Activated B cell treated with CpG ODN at 0.5 μM for 24 hours (primary cell): ENCODE measurements at regions not wholly inside any gene's neighbourhood (a gene's known extent, or its start where the extent isn't known, plus 50 kb on each side); places are given as distances from the start of the nearest gene placed in this dataset.

Experiments
- ATAC-seq: fragments of 200-7000 bp; cut with Tn5 transposase; one replicate; pipeline ENCODE4 v1.10.0; 2021; ENCODE audit warnings: low read depth, mild to moderate bottlenecking, moderate library complexity
- CTCF ChIA-PET: fragments of 350-600 bp; sonication (Branson Sonifier 250); formaldehyde crosslinking; loops from one replicate; lab custom pipeline; 2021; ENCODE audit warnings: antibody characterized with exemption; lab: Charles Lee
- POLR2A ChIA-PET: fragments of 350-600 bp; sonication (Branson Sonifier 250); formaldehyde crosslinking; loops from one replicate; lab custom pipeline; 2021; ENCODE audit warnings: antibody characterized with exemption; lab: Charles Lee
- DNase-seq: peaks from one replicate; pipeline ENCODE4 v3.0.0; 2022
- H3K27ac Mint-ChIP-seq: one replicate; pipeline ENCODE4 v1.8.0; 2020; ENCODE audit warnings: mixed read lengths
- H3K27me3 Mint-ChIP-seq: one replicate; pipeline ENCODE4 v1.8.0; 2021; ENCODE audit warnings: mixed read lengths
- H3K36me3 Mint-ChIP-seq: one replicate; pipeline ENCODE4 v1.8.0; 2021; ENCODE audit warnings: low read depth, mixed read lengths
- H3K4me1 Mint-ChIP-seq: one replicate; pipeline ENCODE4 v1.8.0; 2021; ENCODE audit warnings: mixed read lengths
- H3K4me3 Mint-ChIP-seq: one replicate; pipeline ENCODE4 v1.8.0; 2020; ENCODE audit warnings: mild to moderate bottlenecking, mixed read lengths
- H3K9me3 Mint-ChIP-seq: one replicate; pipeline ENCODE4 v1.8.0; 2020; ENCODE audit warnings: mixed read lengths
- CTCF ChIP-seq: fragments of 200-600 bp; IDR thresholded peaks from one replicate; pipeline ENCODE4 v1.8.0; 2022; ENCODE audit warnings: antibody characterized with exemption, mild to moderate bottlenecking
- intact Hi-C: fragments of 100-400 bp; cut with micrococcal nuclease; formaldehyde crosslinking; loops from one replicate; pipeline ENCODE4 v1.15.1; 2024

GRCh38 chr18:39660141-39660540 is 2094.5 kb upstream of the CELF4 start:
- intact Hi-C loops, result no loop called here
- CTCF ChIA-PET, result no interaction called here
- no peak for DNase-seq
- POLR2A ChIA-PET, result no interaction called here
- no peak overlapping the region for H3K27ac Mint-ChIP-seq
- TF ChIP-seq CTCF, result no peak
- H3K36me3 Mint-ChIP-seq, result no peaks in the 10 kb centered on the region
- ATAC-seq, result no peak
- no peak overlapping the region for H3K4me3 Mint-ChIP-seq
- no peaks in the 10 kb centered on the region for H3K4me1 Mint-ChIP-seq
- H3K9me3 Mint-ChIP-seq, result peaks cover 2% of the 10 kb centered on the region
- H3K27me3 Mint-ChIP-seq, result no peaks in the 10 kb centered on the region

- TF ChIP-seq CTCF, result no peak
- intact Hi-C loops, result no loop called here
- H3K4me3 Mint-ChIP-seq, result no peak overlapping the region
- no peaks in the 10 kb centered on the region for H3K4me1 Mint-ChIP-seq
- no peak overlapping the region for H3K27ac Mint-ChIP-seq
- H3K27me3 Mint-ChIP-seq, result no peaks in the 10 kb centered on the region
- POLR2A ChIA-PET, result no interaction called here
- no peaks in the 10 kb centered on the region for H3K9me3 Mint-ChIP-seq
- DNase-seq (no peak), ATAC-seq (no peak)
- no peaks in the 10 kb centered on the region for H3K36me3 Mint-ChIP-seq
- CTCF ChIA-PET, result no interaction called here
These were observed 2089.7 kb upstream of the CELF4 start for GRCh38 chr18:39655341-39655740.

GRCh38 chr18:39653221-39653620 is 2087.6 kb upstream of the CELF4 start:
- no peaks in the 10 kb centered on the region for H3K36me3 Mint-ChIP-seq
- no peaks in the 10 kb centered on the region for H3K9me3 Mint-ChIP-seq
- no peak for ATAC-seq
- H3K27ac Mint-ChIP-seq, result no peak overlapping the region
- no peaks in the 10 kb centered on the region for H3K27me3 Mint-ChIP-seq
- no peak for DNase-seq
- H3K4me1 Mint-ChIP-seq, result no peaks in the 10 kb centered on the region
- no peak for TF ChIP-seq CTCF
- CTCF ChIA-PET, result no interaction called here
- intact Hi-C loops, result no loop called here
- H3K4me3 Mint-ChIP-seq, result no peak overlapping the region
- POLR2A ChIA-PET, result no interaction called here

GRCh38 chr18:39648616-39649015 is 2083.0 kb upstream of the CELF4 start:
- Mint-ChIP-seq H3K27me3 (no peaks in the 10 kb centered on the region), H3K36me3 (no peaks in the 10 kb centered on the region), H3K4me3 (no peak overlapping the region), H3K4me1 (no peaks in the 10 kb centered on the region), H3K9me3 (no peaks in the 10 kb centered on the region), H3K27ac (no peak overlapping the region)
- ChIA-PET POLR2A (no interaction called here), CTCF (no interaction called here)
- ATAC-seq, result no peak
- TF ChIP-seq CTCF, result no peak
- DNase-seq, result no peak
- intact Hi-C loops, result no loop called here

- Mint-ChIP-seq H3K27ac (no peak overlapping the region), H3K4me3 (no peak overlapping the region), H3K36me3 (no peaks in the 10 kb centered on the region), H3K27me3 (no peaks in the 10 kb centered on the region), H3K9me3 (peaks cover 2% of the 10 kb centered on the region), H3K4me1 (no peaks in the 10 kb centered on the region)
- POLR2A ChIA-PET, result no interaction called here
- DNase-seq (no peak), ATAC-seq (no peak)
- intact Hi-C loops, result no loop called here
- CTCF ChIA-PET, result no interaction called here
- no peak for TF ChIP-seq CTCF
These were observed 2082.3 kb upstream of the CELF4 start for GRCh38 chr18:39647627-39648534.
